Neural cell (in vitro differentiated cells): ENCODE measurements at regions not wholly inside any gene's neighbourhood (a gene's known extent, or its start where the extent isn't known, plus 50 kb on each side); places are given as distances from the start of the nearest gene placed in this dataset.

Experiments used
- H2AFZ ChIP-seq: fragments of 200-600, 300-800 bp; sonication (generic), shearing (Covaris generic); 2 replicates; pipeline ENCODE4 v1.6.0; 2014; ENCODE audit warnings: low read depth, mild to moderate bottlenecking, antibody characterized with exemption, low read length, moderate library complexity
- H3F3A ChIP-seq: fragments of 200-600 bp; shearing (Covaris generic); 2 replicates; pipeline ENCODE4 v1.6.1; 2016; ENCODE audit warnings: mild to moderate bottlenecking, moderate library complexity, mixed read lengths, antibody characterized with exemption, low read length; ENCODE audit not compliant: insufficient read depth, poor library complexity, severe bottlenecking
- H3K27ac ChIP-seq: fragments of 200-600, 300-800 bp; sonication (generic), shearing (Covaris generic); 2 replicates; pipeline ENCODE4 v1.5.1; 2014; ENCODE audit warnings: mild to moderate bottlenecking, low read length, moderate library complexity
- H3K27me3 ChIP-seq: fragments of 300-800, 200-600 bp; sonication (generic), shearing (Covaris generic); 2 replicates; pipeline ENCODE4 v1.6.0; 2014; ENCODE audit warnings: mild to moderate bottlenecking, low read depth, low read length, moderate library complexity; ENCODE audit not compliant: insufficient read depth
- H3K36me3 ChIP-seq: fragments of 300-800, 200-600 bp; sonication (generic), shearing (Covaris generic); 2 replicates; pipeline ENCODE4 v1.5.1; 2014; ENCODE audit warnings: mild to moderate bottlenecking, antibody characterized with exemption, low read length, moderate library complexity; ENCODE audit not compliant: insufficient read depth
- H3K4me2 ChIP-seq: fragments of 300-800, 200-600 bp; sonication (generic), shearing (Covaris generic); 2 replicates; pipeline ENCODE4 v1.6.0; 2014; ENCODE audit warnings: mild to moderate bottlenecking, low read length
- H3K4me3 ChIP-seq: fragments of 300-800, 200-600 bp; sonication (generic), shearing (Covaris generic); 2 replicates; pipeline ENCODE4 v1.5.1; 2014; ENCODE audit warnings: mild to moderate bottlenecking, low read length, moderate library complexity
- H3K79me2 ChIP-seq: fragments of 200-600 bp; shearing (Covaris generic); replicated peaks from 2 replicates; pipeline ENCODE4 v1.6.0; 2014; ENCODE audit warnings: mild to moderate bottlenecking, low read length, moderate library complexity; ENCODE audit not compliant: insufficient read depth
- H3K9ac ChIP-seq: fragments of 300-800, 200-600 bp; sonication (generic), shearing (Covaris generic); 2 replicates; pipeline ENCODE4 v1.6.1; 2016; ENCODE audit warnings: mild to moderate bottlenecking, low read length, mixed read lengths
- H3K9me2 ChIP-seq: fragments of 200-600 bp; shearing (Covaris generic); 2 replicates; pipeline ENCODE4 v1.6.1; 2016; ENCODE audit warnings: mild to moderate bottlenecking, low read length, mixed read lengths; ENCODE audit not compliant: insufficient read depth
- H3K9me3 ChIP-seq: fragments of 200-600, 300-800 bp; sonication (generic), shearing (Covaris generic); 2 replicates; pipeline ENCODE4 v1.6.1; 2016; ENCODE audit warnings: mild to moderate bottlenecking, mixed run types, low read length, moderate library complexity, mixed read lengths
- H4K20me1 ChIP-seq: fragments of 200-600 bp; shearing (Covaris generic); 2 replicates; pipeline ENCODE4 v1.6.1; 2016; ENCODE audit warnings: mild to moderate bottlenecking, mixed run types; ENCODE audit not compliant: insufficient read depth
- EP300 ChIP-seq: fragments of 450-650 bp; conservative IDR thresholded peaks from 2 replicates; pipeline ENCODE4 v1.6.1; 2014; ENCODE audit warnings: antibody characterized with exemption, mild to moderate bottlenecking, moderate library complexity; ENCODE audit not compliant: poor library complexity, severe bottlenecking
- EZH2 ChIP-seq: fragments of 200-600, 300-800 bp; shearing (Covaris generic), sonication (generic); IDR thresholded peaks from 2 replicates; pipeline ENCODE4 v1.6.1; 2014; ENCODE audit warnings: antibody characterized with exemption, low read length, borderline replicate concordance, mild to moderate bottlenecking; ENCODE audit not compliant: insufficient read depth, poor library complexity, severe bottlenecking
- MXI1 ChIP-seq: fragments of 450-650 bp; conservative IDR thresholded peaks from 2 replicates; pipeline ENCODE4 v1.6.1; 2014; ENCODE audit warnings: antibody characterized with exemption, mild to moderate bottlenecking; ENCODE audit not compliant: poor library complexity, severe bottlenecking
- POLR2AphosphoS5 ChIP-seq: IDR thresholded peaks from 2 replicates; pipeline ENCODE4 v1.6.1; 2012
- RAD21 ChIP-seq: fragments of 450-650 bp; conservative IDR thresholded peaks from 2 replicates; pipeline ENCODE4 v1.6.1; 2014; ENCODE audit warnings: antibody characterized with exemption, mild to moderate bottlenecking, moderate library complexity
- SMC3 ChIP-seq: fragments of 450-650 bp; conservative IDR thresholded peaks from 2 replicates; pipeline ENCODE4 v1.6.1; 2014; ENCODE audit warnings: antibody characterized with exemption, mild to moderate bottlenecking, moderate library complexity; ENCODE audit not compliant: poor library complexity
- TAF1 ChIP-seq: IDR thresholded peaks from 2 replicates; pipeline ENCODE4 v1.6.1; 2012; ENCODE audit warnings: low read depth
- TF ChIP-seq, protein P1 (sequence below): IDR thresholded peaks from 2 replicates; pipeline ENCODE4 v1.6.1; 2012; ENCODE audit warnings: borderline replicate concordance
- TF ChIP-seq, protein P2 (sequence below): fragments of 450-650 bp; IDR thresholded peaks from 2 replicates; pipeline ENCODE4 v1.5.1; 2014; ENCODE audit warnings: antibody characterized with exemption, mild to moderate bottlenecking, moderate library complexity; ENCODE audit not compliant: poor library complexity, severe bottlenecking

DNA sequence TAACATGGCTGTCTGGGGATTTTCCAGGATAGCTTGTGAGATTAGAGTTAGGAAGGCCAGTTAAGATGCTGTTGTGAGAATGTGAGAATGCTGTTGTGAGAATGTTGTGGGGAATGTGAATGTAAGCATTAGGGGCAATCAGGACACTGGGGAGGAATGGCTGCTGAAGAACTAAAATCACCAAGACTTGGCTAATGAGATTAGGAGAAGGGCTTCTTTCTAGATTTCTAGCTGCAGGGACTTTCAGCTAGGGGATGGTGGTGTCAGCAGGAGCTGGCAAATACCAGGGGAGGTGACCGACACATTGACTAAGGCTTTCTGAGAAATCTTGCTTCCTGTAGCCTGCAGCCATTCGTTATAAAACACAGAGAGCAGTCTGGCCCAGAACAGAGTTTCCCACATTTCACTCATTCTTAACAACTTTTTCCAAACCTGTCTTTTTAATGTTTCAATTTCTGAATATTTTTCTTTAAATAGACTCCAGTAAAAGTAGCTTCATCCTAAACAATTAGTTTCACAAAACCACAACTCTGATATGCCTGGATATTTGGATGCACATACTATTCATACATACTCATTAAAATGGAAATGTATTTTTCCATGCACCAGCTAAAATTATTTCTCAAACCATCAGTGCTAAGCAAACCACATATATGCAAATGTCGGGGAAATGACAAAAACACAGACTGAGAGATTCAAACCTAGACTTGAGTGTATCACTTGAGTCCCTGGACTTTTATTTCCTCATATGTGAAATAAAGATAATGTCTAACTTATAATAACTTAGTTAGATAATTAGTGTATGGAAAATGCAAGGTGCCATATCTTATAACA is 89.3 kb upstream of the TNC start:
- Histone ChIP-seq H3K36me3 (no peaks in the 10 kb centered on the region), H3K79me2 (no peaks in the 10 kb centered on the region), H3K27ac (no peak overlapping the region), H3K4me3 (no peak overlapping the region), H4K20me1 (no peaks in the 10 kb centered on the region), H3K9ac (no peak overlapping the region), H3K27me3 (no peaks in the 10 kb centered on the region), H3K9me3 (no peaks in the 10 kb centered on the region), H3K9me2 (no peaks in the 10 kb centered on the region), H3F3A (no peaks in the 10 kb centered on the region), H2AFZ (no peak overlapping the region), H3K4me2 (no peak overlapping the region)
- TF ChIP-seq EP300 (no peak), RAD21 (no peak), TAF1 (no peak)

DNA sequence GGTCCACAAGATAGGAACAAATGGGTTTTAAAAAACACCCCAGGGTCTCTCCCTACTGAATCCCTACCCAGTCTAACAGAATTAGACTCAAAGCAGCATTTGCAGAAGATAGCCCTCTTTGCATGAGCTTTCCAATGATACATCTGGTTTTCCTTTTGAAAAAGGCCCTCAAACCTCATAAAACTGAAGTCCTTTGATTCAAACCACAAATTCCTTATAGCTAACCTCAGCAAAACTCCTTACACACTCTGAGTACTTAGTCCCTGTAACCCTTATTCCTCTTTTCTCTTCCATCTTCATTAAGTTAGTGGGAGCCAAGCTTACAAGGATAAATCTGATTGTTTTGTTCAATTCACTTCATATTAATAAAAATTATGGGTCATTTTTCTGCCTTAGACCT is 90.5 kb upstream of the TNC start:
- Histone ChIP-seq H3F3A (no peaks in the 10 kb centered on the region), H3K27me3 (no peaks in the 10 kb centered on the region), H3K9me2 (no peaks in the 10 kb centered on the region), H2AFZ (no peak overlapping the region), H3K4me2 (no peak overlapping the region), H3K79me2 (no peaks in the 10 kb centered on the region), H3K4me3 (no peak overlapping the region), H3K9me3 (no peaks in the 10 kb centered on the region), H4K20me1 (no peaks in the 10 kb centered on the region), H3K27ac (no peak overlapping the region), H3K9ac (no peak overlapping the region), H3K36me3 (no peaks in the 10 kb centered on the region)
- TF ChIP-seq, protein P1, sequence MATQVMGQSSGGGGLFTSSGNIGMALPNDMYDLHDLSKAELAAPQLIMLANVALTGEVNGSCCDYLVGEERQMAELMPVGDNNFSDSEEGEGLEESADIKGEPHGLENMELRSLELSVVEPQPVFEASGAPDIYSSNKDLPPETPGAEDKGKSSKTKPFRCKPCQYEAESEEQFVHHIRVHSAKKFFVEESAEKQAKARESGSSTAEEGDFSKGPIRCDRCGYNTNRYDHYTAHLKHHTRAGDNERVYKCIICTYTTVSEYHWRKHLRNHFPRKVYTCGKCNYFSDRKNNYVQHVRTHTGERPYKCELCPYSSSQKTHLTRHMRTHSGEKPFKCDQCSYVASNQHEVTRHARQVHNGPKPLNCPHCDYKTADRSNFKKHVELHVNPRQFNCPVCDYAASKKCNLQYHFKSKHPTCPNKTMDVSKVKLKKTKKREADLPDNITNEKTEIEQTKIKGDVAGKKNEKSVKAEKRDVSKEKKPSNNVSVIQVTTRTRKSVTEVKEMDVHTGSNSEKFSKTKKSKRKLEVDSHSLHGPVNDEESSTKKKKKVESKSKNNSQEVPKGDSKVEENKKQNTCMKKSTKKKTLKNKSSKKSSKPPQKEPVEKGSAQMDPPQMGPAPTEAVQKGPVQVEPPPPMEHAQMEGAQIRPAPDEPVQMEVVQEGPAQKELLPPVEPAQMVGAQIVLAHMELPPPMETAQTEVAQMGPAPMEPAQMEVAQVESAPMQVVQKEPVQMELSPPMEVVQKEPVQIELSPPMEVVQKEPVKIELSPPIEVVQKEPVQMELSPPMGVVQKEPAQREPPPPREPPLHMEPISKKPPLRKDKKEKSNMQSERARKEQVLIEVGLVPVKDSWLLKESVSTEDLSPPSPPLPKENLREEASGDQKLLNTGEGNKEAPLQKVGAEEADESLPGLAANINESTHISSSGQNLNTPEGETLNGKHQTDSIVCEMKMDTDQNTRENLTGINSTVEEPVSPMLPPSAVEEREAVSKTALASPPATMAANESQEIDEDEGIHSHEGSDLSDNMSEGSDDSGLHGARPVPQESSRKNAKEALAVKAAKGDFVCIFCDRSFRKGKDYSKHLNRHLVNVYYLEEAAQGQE: no peak
- TF ChIP-seq MXI1 (no peak), EP300 (no peak), SMC3 (no peak)

DNA sequence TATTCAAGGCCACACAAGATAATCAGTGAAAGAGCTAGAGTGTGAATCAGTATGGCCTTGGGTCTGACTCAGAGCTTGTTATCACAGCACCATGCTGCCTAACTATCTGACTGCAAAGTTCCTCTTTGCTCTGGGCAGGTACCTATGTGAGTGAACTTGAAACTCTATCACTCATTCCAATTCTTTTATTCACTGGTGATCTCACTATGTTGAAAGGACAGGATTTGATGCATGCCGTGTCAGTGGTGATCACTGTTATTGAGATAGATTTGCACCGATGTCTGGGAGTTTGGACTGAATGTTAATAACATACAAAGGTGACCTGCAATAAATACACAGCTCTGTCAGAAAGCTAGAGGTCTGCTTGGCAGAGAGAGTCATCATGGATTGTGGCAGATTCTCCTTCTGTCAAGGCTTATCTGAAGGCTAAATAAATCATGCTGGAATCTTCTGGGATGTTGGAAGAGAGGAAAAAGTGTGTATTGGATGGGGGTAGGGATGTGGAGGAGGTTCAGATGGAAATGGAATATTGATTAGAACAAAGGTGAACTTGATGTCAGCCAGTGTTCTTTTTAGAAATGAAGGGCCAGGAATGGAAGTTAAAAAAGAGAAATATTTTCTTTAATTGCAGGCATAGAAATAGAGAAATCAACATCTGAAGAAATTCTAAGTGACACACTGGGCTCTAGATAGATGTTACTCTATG is 91.8 kb upstream of the TNC start:
- TF ChIP-seq TAF1 (no peak), EZH2 (no peak), POLR2AphosphoS5 (no peak), SMC3 (no peak), EP300 (no peak), RAD21 (no peak), MXI1 (no peak)
- TF ChIP-seq, protein P1: no peak
- TF ChIP-seq, protein P2, sequence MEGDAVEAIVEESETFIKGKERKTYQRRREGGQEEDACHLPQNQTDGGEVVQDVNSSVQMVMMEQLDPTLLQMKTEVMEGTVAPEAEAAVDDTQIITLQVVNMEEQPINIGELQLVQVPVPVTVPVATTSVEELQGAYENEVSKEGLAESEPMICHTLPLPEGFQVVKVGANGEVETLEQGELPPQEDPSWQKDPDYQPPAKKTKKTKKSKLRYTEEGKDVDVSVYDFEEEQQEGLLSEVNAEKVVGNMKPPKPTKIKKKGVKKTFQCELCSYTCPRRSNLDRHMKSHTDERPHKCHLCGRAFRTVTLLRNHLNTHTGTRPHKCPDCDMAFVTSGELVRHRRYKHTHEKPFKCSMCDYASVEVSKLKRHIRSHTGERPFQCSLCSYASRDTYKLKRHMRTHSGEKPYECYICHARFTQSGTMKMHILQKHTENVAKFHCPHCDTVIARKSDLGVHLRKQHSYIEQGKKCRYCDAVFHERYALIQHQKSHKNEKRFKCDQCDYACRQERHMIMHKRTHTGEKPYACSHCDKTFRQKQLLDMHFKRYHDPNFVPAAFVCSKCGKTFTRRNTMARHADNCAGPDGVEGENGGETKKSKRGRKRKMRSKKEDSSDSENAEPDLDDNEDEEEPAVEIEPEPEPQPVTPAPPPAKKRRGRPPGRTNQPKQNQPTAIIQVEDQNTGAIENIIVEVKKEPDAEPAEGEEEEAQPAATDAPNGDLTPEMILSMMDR: no peak
- no peaks in the 10 kb centered on the region for H3K27me3 ChIP-seq
- no peaks in the 10 kb centered on the region for H4K20me1 ChIP-seq
- no peak overlapping the region for H3K4me2 ChIP-seq
- H2AFZ ChIP-seq: no peak overlapping the region
- no peak overlapping the region for H3K4me3 ChIP-seq
- H3K27ac ChIP-seq: no peak overlapping the region
- H3K79me2 ChIP-seq: no peaks in the 10 kb centered on the region
- no peak overlapping the region for H3K9ac ChIP-seq
- H3F3A ChIP-seq: no peaks in the 10 kb centered on the region
- no peaks in the 10 kb centered on the region for H3K9me2 ChIP-seq
- no peaks in the 10 kb centered on the region for H3K9me3 ChIP-seq
- no peaks in the 10 kb centered on the region for H3K36me3 ChIP-seq
